ENCODE measurements at regions not wholly inside any gene's neighbourhood (a gene's known extent, or its start where the extent isn't known, plus 50 kb on each side); places are given as distances from the start of the nearest gene placed in this dataset.

DNA sequence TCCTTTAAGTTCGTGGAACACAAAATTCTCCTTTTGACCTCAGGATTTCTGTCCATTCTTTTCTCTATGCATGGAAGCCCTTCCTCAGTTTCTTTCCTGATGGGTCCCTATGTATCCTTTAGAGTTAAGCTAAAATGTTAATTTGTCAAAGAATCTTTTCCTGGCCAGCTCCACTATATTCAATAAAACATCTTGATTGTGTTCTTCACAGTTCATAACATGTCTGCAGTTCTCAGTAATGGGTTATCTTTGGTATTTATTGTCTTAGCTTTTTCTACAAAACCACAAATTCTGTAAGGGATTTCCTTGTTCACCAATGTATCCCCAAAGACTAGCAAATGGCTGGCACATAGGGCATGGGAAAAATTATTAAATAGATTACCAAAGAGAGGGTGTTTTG is 998.5 kb downstream of the ADGRL2 start:
- TF ChIP-seq, protein P1, sequence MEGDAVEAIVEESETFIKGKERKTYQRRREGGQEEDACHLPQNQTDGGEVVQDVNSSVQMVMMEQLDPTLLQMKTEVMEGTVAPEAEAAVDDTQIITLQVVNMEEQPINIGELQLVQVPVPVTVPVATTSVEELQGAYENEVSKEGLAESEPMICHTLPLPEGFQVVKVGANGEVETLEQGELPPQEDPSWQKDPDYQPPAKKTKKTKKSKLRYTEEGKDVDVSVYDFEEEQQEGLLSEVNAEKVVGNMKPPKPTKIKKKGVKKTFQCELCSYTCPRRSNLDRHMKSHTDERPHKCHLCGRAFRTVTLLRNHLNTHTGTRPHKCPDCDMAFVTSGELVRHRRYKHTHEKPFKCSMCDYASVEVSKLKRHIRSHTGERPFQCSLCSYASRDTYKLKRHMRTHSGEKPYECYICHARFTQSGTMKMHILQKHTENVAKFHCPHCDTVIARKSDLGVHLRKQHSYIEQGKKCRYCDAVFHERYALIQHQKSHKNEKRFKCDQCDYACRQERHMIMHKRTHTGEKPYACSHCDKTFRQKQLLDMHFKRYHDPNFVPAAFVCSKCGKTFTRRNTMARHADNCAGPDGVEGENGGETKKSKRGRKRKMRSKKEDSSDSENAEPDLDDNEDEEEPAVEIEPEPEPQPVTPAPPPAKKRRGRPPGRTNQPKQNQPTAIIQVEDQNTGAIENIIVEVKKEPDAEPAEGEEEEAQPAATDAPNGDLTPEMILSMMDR (IDR thresholded peaks at IDR 0.05), result no peak
- no peak for TF ChIP-seq POLR2A (IDR thresholded peaks at IDR 0.05)

All from Peyer's patch (tissue), 4 donors.